DMS 273 (cell line): ENCODE measurements at regions not wholly inside any gene's neighbourhood (a gene's known extent, or its start where the extent isn't known, plus 50 kb on each side); places are given as distances from the start of the nearest gene placed in this dataset.
A peak's percentile ranks its signal among the peaks of the same experiment; 100 is the strongest.
"Not testable (repeated sequence)": the region's sequence is repeated elsewhere in the genome, so short reads cannot be mapped to it uniquely, and the experiment has no call there.

Source experiments
- DNase-seq: peaks from one replicate; lab custom pipeline; 2025; ENCODE audit not compliant: unreplicated experiment; lab: John Stamatoyannopoulos, UW

GRCh38 chrX:45842207-45842925, 641.7 kb upstream of the DIPK2B start:
- DNase-seq, result no peak

GRCh38 chrX:45840411-45840950, 639.8 kb upstream of the DIPK2B start:
- no peak for DNase-seq

- no peak for DNase-seq
Measured at GRCh38 chrX:45830343-45830742, 629.7 kb upstream of the DIPK2B start.

- DNase-seq, result peak; percentile 54
Measured at GRCh38 chrX:45824471-45824870, 623.8 kb upstream of the DIPK2B start.

- no peak for DNase-seq
Measured at GRCh38 chrX:45823536-45823935, 622.9 kb upstream of the DIPK2B start.

- no peak for DNase-seq
Measured at GRCh38 chrX:45822124-45822523, 621.4 kb upstream of the DIPK2B start.

- no peak for DNase-seq
Measured at GRCh38 chrX:45818913-45819312, 618.2 kb upstream of the DIPK2B start.

- no peak for DNase-seq
Measured at GRCh38 chrX:45815441-45815840, 614.8 kb upstream of the DIPK2B start.

- DNase-seq, result no peak
Measured at GRCh38 chrX:45811326-45811725, 610.6 kb upstream of the DIPK2B start.

- DNase-seq, result no peak
Measured at GRCh38 chrX:45807572-45808425, 607.1 kb upstream of the DIPK2B start.

GRCh38 chrX:45806410-45807121, 605.9 kb upstream of the DIPK2B start:
- DNase-seq, result no peak

- no peak for DNase-seq
Measured at GRCh38 chrX:45804276-45804675, 603.6 kb upstream of the DIPK2B start.

GRCh38 chrX:45803383-45803921, 602.8 kb upstream of the DIPK2B start:
- no peak for DNase-seq

GRCh38 chrX:45801554-45801953, 600.9 kb upstream of the DIPK2B start:
- DNase-seq, result peak; percentile 40

- DNase-seq, result not testable (repeated sequence)
Measured at GRCh38 chrX:45800746-45801453, 600.2 kb upstream of the DIPK2B start.

- DNase-seq, result no peak
Measured at GRCh38 chrX:45799576-45799975, 598.9 kb upstream of the DIPK2B start.

- DNase-seq, result no peak
Measured at GRCh38 chrX:45795546-45795945, 594.9 kb upstream of the DIPK2B start.

- DNase-seq, result no peak
Measured at GRCh38 chrX:45794995-45795337, 594.3 kb upstream of the DIPK2B start.

GRCh38 chrX:45794323-45794994, 593.8 kb upstream of the DIPK2B start:
- no peak for DNase-seq

GRCh38 chrX:45788941-45789348, 588.3 kb upstream of the DIPK2B start:
- DNase-seq, result no peak
